ENCODE measurements at regions not wholly inside any gene's neighbourhood (a gene's known extent, or its start where the extent isn't known, plus 50 kb on each side); places are given as distances from the start of the nearest gene placed in this dataset.

- TF ChIP-seq, protein P1, sequence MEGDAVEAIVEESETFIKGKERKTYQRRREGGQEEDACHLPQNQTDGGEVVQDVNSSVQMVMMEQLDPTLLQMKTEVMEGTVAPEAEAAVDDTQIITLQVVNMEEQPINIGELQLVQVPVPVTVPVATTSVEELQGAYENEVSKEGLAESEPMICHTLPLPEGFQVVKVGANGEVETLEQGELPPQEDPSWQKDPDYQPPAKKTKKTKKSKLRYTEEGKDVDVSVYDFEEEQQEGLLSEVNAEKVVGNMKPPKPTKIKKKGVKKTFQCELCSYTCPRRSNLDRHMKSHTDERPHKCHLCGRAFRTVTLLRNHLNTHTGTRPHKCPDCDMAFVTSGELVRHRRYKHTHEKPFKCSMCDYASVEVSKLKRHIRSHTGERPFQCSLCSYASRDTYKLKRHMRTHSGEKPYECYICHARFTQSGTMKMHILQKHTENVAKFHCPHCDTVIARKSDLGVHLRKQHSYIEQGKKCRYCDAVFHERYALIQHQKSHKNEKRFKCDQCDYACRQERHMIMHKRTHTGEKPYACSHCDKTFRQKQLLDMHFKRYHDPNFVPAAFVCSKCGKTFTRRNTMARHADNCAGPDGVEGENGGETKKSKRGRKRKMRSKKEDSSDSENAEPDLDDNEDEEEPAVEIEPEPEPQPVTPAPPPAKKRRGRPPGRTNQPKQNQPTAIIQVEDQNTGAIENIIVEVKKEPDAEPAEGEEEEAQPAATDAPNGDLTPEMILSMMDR (IDR thresholded peaks at IDR 0.05; ENCODE audit: low read depth, low read length, missing control alignments), result no peak
- no peak overlapping the region for H3K4me3 ChIP-seq (ENCODE audit: low read depth, low read length)
- no peak for DNase-seq (ENCODE audit: low read depth)
These were observed 166.8 kb upstream of the MTNR1B start for GRCh38 chr11:92802644-92803043.

DNA sequence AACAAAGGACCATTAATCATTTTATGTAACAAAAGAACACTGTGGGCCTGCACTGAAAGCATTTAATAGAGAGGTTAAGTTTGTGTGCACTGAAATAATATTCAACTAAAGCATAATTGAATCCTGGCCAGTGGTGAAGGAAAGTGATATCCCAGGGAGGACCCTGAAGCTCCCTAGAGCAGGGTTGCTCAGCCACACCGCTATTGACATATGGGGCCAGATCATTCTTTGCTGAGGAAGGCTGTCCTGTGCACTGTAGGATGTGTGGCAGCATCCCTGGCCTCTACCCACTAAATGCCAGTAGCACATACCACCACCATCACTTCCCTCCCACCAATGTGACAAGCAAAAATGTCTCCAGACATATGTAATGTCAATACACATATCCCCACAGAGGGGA lies 166.1 kb upstream of the MTNR1B start:
- DNase-seq (ENCODE audit: low read depth), result no peak
- TF ChIP-seq, protein P1 (IDR thresholded peaks at IDR 0.05; ENCODE audit: low read depth, low read length, missing control alignments), result no peak
- H3K4me3 ChIP-seq (ENCODE audit: low read depth, low read length), result no peak overlapping the region

DNA sequence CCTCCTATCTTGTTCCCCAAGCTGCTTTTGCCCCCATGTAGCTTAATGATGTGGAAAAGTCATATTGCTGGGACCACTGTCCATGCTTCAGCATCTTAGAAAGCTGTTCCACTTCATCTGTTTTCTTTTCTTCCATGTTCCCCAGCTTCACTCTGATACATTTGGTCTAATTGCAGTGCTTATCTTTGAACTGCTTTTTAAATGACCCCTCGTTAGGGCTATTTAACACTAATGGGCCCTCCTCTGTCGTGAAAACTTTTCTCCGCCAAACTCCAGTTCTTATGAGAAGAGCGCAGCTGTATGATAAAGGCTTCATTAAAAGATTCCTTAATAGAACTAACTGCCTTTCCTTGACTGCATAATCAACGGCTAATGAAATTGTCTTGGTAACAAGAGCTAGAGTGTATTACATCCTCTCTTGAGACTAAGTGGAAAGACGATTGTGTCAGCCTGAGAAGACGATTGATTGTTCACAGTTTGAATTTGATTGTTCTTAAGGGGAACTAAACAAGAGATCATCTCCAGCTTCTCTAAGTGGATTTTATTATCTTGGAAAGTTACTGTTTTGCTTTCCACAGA lies 165.0 kb upstream of the MTNR1B start:
- DNase-seq (ENCODE audit: low read depth), result no peak
- TF ChIP-seq, protein P1 (IDR thresholded peaks at IDR 0.05; ENCODE audit: low read depth, low read length, missing control alignments), result no peak

DNA sequence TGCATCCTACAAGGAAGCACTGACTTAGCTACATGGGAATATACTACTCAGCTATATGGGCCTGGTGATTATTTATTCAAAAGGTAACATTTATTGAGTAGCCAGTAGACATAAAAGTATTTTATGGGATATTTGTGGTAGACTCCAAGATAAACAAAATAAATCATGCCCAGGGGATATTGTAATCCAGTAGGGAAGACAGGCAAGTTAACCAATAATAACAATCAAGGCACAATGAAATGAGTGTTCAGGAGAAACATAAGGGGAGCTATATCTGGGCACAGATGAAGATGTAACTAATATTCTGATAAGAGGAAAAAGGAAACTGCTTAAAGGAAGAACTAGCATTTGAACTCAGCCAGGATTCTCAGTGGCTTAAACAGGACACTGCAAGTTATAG lies 161.4 kb upstream of the MTNR1B start:
- TF ChIP-seq, protein P1 (IDR thresholded peaks at IDR 0.05; ENCODE audit: low read depth, low read length, missing control alignments), result no peak
- no peak for DNase-seq (ENCODE audit: low read depth)
- no peak overlapping the region for H3K4me3 ChIP-seq (ENCODE audit: low read depth, low read length)

More for the DNA sequence above, 165.0 kb upstream of the MTNR1B start:
- no peak overlapping the region for H3K4me3 ChIP-seq (ENCODE audit: low read depth, low read length)

DNA sequence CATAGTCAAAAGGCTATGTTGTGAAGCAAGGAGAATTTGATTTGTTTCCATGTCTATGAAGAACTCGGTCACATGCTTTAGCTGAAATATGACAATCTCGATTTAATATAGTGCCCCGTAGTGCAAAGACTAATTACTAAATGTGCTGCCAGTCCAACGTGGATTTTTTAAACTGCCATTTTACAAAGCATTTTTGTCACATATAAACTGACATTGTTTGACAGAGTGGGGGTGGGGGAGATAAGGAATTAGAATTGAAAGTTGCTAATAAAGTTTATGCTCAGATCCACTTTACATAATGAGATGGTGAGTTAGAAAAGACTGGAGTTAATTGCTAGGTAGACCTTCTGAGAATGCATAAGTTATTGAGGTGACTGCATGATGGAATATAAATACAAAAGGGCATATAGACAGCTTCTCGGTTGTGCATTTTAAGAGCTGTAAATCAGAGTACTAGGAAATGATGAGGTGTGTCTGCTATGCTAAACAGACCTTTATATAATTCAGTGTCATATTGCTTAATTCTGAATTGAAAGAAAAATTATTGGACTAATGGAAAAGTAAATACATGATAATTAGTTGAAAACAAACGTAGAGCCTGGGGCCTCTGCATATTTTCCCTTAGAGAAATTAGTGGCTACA lies 158.9 kb upstream of the MTNR1B start:
- no peak overlapping the region for H3K4me3 ChIP-seq (ENCODE audit: low read depth, low read length)
- DNase-seq (ENCODE audit: low read depth), result no peak
- TF ChIP-seq, protein P1 (IDR thresholded peaks at IDR 0.05; ENCODE audit: low read depth, low read length, missing control alignments), result no peak

DNA sequence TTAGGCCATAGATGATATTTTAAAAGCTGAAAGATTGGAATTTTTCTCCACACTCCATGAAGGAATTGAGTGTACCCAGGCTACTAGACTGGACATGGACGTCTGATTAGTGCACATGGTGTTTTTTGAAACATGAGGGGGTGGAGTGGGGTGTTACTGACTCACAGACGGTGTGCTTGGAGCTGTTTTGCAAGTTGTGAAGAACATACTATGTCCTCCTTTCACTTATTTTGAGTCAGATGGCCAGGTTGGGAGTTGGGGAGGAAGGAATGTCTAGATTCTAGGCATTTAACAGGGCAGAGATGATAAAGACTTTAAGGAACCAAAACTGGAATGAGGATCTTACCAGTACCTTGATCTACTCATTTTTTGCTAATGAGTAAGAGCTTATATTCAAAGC lies 158.1 kb upstream of the MTNR1B start:
- no peak for DNase-seq (ENCODE audit: low read depth)
- no peak overlapping the region for H3K4me3 ChIP-seq (ENCODE audit: low read depth, low read length)
- TF ChIP-seq, protein P1 (IDR thresholded peaks at IDR 0.05; ENCODE audit: low read depth, low read length, missing control alignments), result no peak

GRCh38 chr11:92812841-92813240 lies 156.6 kb upstream of the MTNR1B start:
- TF ChIP-seq, protein P1 (IDR thresholded peaks at IDR 0.05; ENCODE audit: low read depth, low read length, missing control alignments), result no peak
- H3K4me3 ChIP-seq (ENCODE audit: low read depth, low read length), result no peak overlapping the region
- DNase-seq (ENCODE audit: low read depth), result no peak

Data from GM12864 (cell line).